Glutamatergic neuron (in vitro differentiated cells): ENCODE measurements at regions not wholly inside any gene's neighbourhood (a gene's known extent, or its start where the extent isn't known, plus 50 kb on each side); places are given as distances from the start of the nearest gene placed in this dataset.

ENCODE experiments used
- DNase-seq: peaks from one replicate; pipeline ENCODE4 v3.0.0; 2022
- H3K27ac Mint-ChIP-seq: one replicate; pipeline ENCODE4 v1.8.0; 2020; ENCODE audit warnings: mild to moderate bottlenecking, mixed read lengths, inconsistent platforms; ENCODE audit not compliant: unreplicated experiment
- H3K27me3 Mint-ChIP-seq: one replicate; pipeline ENCODE4 v1.8.0; 2020; ENCODE audit warnings: mild to moderate bottlenecking, moderate library complexity, mixed read lengths, inconsistent platforms; ENCODE audit not compliant: unreplicated experiment
- H3K36me3 Mint-ChIP-seq: one replicate; pipeline ENCODE4 v1.8.0; 2020; ENCODE audit warnings: mild to moderate bottlenecking, mixed read lengths, inconsistent platforms; ENCODE audit not compliant: unreplicated experiment
- H3K4me1 Mint-ChIP-seq: one replicate; pipeline ENCODE4 v1.8.0; 2020; ENCODE audit warnings: mild to moderate bottlenecking, low read depth, mixed read lengths, inconsistent platforms; ENCODE audit not compliant: unreplicated experiment
- H3K4me3 Mint-ChIP-seq: one replicate; pipeline ENCODE4 v1.8.0; 2020; ENCODE audit warnings: mild to moderate bottlenecking, mixed read lengths, inconsistent platforms; ENCODE audit not compliant: unreplicated experiment
- H3K9me3 Mint-ChIP-seq: one replicate; pipeline ENCODE4 v1.8.0; 2020; ENCODE audit warnings: mild to moderate bottlenecking, moderate library complexity, mixed read lengths, inconsistent platforms; ENCODE audit not compliant: unreplicated experiment
- TF ChIP-seq, protein P1 (sequence below): fragments of 200-600 bp; sonication (generic); IDR thresholded peaks from one replicate; pipeline ENCODE4 v1.5.0; 2021; ENCODE audit not compliant: partially characterized antibody, unreplicated experiment

GRCh38 chr6:8758412-8758811 lies 323.1 kb upstream of the SLC35B3 start:
- DNase-seq: no peak
- no peaks in the 10 kb centered on the region for H3K36me3 Mint-ChIP-seq
- TF ChIP-seq, protein P1, sequence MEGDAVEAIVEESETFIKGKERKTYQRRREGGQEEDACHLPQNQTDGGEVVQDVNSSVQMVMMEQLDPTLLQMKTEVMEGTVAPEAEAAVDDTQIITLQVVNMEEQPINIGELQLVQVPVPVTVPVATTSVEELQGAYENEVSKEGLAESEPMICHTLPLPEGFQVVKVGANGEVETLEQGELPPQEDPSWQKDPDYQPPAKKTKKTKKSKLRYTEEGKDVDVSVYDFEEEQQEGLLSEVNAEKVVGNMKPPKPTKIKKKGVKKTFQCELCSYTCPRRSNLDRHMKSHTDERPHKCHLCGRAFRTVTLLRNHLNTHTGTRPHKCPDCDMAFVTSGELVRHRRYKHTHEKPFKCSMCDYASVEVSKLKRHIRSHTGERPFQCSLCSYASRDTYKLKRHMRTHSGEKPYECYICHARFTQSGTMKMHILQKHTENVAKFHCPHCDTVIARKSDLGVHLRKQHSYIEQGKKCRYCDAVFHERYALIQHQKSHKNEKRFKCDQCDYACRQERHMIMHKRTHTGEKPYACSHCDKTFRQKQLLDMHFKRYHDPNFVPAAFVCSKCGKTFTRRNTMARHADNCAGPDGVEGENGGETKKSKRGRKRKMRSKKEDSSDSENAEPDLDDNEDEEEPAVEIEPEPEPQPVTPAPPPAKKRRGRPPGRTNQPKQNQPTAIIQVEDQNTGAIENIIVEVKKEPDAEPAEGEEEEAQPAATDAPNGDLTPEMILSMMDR: no peak
- H3K4me3 Mint-ChIP-seq: no peak overlapping the region
- no peak overlapping the region for H3K27ac Mint-ChIP-seq
- no peaks in the 10 kb centered on the region for H3K9me3 Mint-ChIP-seq
- no peaks in the 10 kb centered on the region for H3K4me1 Mint-ChIP-seq
- no peaks in the 10 kb centered on the region for H3K27me3 Mint-ChIP-seq

- Mint-ChIP-seq H3K27me3 (no peaks in the 10 kb centered on the region), H3K4me1 (no peaks in the 10 kb centered on the region), H3K27ac (no peak overlapping the region), H3K36me3 (no peaks in the 10 kb centered on the region), H3K4me3 (no peak overlapping the region), H3K9me3 (no peaks in the 10 kb centered on the region)
- TF ChIP-seq, protein P1: no peak
- no peak for DNase-seq
Observed at GRCh38 chr6:8750627-8751026, 315.3 kb upstream of the SLC35B3 start.

- H3K4me3 Mint-ChIP-seq: no peak overlapping the region
- DNase-seq: no peak
- H3K9me3 Mint-ChIP-seq: no peaks in the 10 kb centered on the region
- no peaks in the 10 kb centered on the region for H3K36me3 Mint-ChIP-seq
- no peaks in the 10 kb centered on the region for H3K4me1 Mint-ChIP-seq
- TF ChIP-seq, protein P1: no peak
- no peak overlapping the region for H3K27ac Mint-ChIP-seq
- no peaks in the 10 kb centered on the region for H3K27me3 Mint-ChIP-seq
Observed at GRCh38 chr6:8749465-8749864, 314.1 kb upstream of the SLC35B3 start.

DNA sequence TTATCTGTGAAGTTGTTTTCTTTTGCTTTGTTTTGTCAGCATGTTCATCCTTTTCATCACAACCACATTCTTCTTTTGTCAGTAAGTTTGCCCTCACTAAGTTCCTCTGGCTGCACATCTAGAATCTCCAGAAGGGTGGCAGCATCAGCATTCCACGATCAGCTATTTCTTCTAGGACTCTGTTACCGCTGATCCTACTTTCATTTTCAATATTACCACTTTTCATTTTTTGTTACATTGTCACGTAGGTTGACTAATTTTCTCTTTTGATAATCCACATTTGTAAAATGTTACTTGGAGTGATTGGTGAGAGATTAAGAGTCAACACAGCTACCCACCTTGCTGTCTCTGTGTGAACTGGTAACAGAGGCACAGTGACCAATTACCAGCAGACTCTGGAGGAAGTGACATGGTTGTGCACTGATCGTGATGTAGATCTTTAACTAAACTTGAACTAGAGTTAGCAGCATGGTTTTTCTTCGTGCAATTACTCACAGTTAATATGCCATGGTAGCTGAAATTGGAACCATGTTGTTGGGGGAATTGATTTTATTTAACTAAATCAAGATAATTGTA lies 307.9 kb upstream of the SLC35B3 start:
- no peaks in the 10 kb centered on the region for H3K9me3 Mint-ChIP-seq
- H3K27me3 Mint-ChIP-seq: no peaks in the 10 kb centered on the region
- H3K36me3 Mint-ChIP-seq: no peaks in the 10 kb centered on the region
- no peak for DNase-seq
- no peak overlapping the region for H3K27ac Mint-ChIP-seq
- no peak overlapping the region for H3K4me3 Mint-ChIP-seq
- no peaks in the 10 kb centered on the region for H3K4me1 Mint-ChIP-seq
- TF ChIP-seq, protein P1: no peak

GRCh38 chr6:8739454-8739853 lies 304.1 kb upstream of the SLC35B3 start:
- Mint-ChIP-seq H3K9me3 (no peaks in the 10 kb centered on the region), H3K27me3 (no peaks in the 10 kb centered on the region), H3K36me3 (no peaks in the 10 kb centered on the region), H3K27ac (no peak overlapping the region), H3K4me3 (no peak overlapping the region), H3K4me1 (no peaks in the 10 kb centered on the region)
- no peak for DNase-seq
- TF ChIP-seq, protein P1: no peak
